ENCODE measurements at regions not wholly inside any gene's neighbourhood (a gene's known extent, or its start where the extent isn't known, plus 50 kb on each side); places are given as distances from the start of the nearest gene placed in this dataset.

DNA sequence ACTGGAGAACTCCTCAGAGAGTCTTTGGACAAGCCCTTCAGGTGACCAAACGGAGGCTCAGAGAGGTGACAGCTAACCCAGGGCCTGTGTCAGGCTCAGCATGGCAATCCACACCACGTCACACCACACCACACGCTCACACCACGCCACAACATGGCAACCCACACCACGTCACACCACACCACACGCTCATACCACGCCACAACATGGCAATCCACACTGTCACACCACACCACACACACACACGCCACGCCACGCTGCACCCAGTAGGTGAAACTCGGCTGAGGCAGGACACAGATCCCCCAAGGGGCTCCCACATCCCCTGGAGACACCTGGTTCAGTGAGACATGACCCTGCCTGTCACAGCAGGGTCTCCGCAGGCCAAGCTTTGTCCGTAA, 107.3 kb downstream of the PDGFA start:
- TF ChIP-seq, protein P1, sequence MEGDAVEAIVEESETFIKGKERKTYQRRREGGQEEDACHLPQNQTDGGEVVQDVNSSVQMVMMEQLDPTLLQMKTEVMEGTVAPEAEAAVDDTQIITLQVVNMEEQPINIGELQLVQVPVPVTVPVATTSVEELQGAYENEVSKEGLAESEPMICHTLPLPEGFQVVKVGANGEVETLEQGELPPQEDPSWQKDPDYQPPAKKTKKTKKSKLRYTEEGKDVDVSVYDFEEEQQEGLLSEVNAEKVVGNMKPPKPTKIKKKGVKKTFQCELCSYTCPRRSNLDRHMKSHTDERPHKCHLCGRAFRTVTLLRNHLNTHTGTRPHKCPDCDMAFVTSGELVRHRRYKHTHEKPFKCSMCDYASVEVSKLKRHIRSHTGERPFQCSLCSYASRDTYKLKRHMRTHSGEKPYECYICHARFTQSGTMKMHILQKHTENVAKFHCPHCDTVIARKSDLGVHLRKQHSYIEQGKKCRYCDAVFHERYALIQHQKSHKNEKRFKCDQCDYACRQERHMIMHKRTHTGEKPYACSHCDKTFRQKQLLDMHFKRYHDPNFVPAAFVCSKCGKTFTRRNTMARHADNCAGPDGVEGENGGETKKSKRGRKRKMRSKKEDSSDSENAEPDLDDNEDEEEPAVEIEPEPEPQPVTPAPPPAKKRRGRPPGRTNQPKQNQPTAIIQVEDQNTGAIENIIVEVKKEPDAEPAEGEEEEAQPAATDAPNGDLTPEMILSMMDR (IDR thresholded peaks at IDR 0.05; ENCODE audit: control insufficient read depth, extremely low read depth, insufficient read depth), result no peak
- no peak overlapping the region for H3K4me3 ChIP-seq (ENCODE audit: low read depth, low read length)
- DNase-seq (ENCODE audit: low read depth), result no peak

DNA sequence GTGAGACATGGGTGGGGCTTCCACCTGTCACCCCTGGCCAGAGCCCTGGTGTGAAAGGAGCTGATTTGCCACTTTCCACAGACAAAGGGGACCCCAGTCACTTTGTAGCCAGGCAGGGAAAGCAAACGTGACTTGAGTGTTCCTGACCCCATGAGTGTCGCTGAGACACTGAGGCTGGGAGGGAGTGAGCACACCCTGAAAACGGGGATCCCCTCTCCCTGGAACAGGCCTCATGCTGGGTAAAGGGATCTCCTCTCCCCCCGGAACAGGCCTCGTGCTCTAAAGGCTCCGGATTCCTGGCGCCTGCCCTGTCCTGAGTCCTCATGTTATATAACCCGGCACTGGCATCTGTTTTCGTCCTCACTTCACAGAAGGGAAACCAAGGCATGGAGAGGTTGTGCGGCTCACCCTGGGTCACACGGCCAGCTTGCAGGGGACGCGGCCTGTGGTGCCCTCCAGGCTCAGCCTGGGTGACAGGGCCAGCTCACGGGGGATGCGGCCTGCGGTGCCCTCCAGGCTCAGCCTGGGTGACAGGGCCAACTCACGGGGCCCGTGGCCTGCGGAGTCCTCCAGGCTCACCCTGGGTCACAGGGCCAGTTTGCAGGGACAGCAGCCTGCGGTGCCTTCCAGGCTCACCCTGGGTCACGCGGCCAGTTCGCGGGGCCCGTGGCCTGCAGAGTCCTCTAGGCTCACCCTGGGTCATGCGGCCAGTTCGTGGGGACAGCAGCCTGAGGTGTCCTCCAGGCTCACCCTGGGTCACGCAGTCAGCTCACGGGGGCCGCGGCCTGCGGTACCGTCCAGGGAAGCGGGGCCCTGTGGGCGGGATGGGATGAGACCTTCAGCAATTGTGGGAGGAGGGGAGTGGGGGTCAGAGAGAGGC, 104.7 kb downstream of the PDGFA start:
- no peak overlapping the region for H3K4me3 ChIP-seq (ENCODE audit: low read depth, low read length)
- DNase-seq (ENCODE audit: low read depth), result no peak
- TF ChIP-seq, protein P1 (IDR thresholded peaks at IDR 0.05; ENCODE audit: control insufficient read depth, extremely low read depth, insufficient read depth), result no peak

DNA sequence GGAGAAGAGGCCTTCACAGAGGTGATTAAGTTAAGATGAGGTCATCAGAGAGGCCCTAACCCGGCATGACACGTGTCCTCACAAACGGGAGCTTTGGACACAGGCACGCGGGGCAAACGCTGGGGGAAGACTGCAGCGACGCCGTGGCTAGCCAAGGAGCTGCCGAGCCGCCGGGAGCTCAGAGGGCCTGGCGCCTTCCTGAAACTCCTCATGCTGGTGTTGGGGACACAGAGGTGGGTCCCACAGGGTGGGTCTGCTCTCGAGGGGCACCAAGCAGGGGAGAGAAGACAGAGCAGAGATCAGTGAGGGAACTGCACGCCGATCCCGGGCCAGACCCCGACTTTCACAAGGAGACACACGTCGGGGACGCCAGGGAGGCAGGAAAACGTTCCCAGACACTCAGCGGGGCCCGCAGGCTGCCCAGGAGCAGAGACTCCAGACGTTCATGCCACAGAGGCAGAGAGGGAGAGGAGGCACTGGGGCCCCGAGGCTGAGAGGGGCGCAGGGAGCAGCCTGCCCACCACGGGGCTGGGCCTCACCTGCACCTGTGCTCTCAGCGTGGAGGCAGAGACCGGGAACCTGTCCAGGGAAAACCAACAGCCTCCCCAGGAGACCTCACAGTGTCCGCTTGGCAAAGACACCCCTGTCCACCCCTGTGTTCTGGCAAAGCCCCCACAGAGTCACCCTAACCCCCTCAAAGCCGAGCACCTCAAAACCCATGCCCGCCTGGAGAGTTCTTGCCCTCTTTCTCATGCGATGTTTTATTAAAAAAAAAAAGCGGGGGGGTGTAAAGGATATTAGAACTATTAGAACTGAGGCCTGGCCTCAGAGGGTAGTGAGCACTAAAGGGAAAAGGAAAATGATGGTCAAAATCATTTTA, 103.8 kb downstream of the PDGFA start:
- no peak overlapping the region for H3K4me3 ChIP-seq (ENCODE audit: low read depth, low read length)
- TF ChIP-seq, protein P1 (IDR thresholded peaks at IDR 0.05; ENCODE audit: control insufficient read depth, extremely low read depth, insufficient read depth), result no peak
- no peak for DNase-seq (ENCODE audit: low read depth)

DNA sequence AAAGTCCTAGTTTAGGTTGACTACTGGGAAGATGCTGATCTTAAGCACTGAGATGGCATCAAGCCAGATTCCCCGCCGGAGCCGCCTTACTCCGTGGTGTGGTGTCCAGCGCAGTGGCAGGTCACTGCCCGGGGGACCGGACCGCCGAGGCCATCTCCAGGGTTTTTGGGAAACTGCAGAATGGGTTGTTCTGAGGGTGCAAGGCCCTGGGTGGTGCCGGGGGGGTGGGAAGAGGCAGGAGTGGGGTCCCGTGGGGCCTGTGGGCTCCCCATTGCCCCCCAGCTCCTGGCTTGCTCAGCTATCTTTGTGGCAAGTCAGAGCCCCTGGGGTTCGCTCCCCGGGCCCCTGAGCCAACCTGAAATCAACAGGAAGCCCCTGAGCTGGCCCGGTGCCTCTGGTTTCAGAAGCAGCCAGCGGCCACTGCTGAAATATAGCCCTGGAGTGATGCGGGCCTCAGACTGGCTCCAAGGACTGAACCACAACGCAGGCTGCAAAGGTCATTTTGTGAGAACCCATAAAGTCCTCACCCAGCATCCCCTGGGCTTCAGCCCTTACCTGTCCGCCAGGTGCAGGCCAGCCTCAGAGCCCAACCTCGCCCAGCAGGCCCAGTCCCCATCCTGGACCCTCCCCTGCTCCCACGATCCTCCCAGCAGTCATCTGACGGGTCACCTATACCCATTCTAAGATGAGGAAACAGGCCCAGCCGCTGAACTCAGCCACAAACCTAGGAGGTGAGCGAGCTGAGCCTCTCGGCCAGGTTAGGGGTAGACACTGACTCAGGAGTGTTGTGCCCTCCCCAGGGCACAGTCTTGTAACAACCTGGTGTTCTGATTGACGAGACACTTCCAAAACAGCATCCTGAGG, 102.7 kb downstream of the PDGFA start:
- no peak for DNase-seq (ENCODE audit: low read depth)
- TF ChIP-seq, protein P1 (IDR thresholded peaks at IDR 0.05; ENCODE audit: control insufficient read depth, extremely low read depth, insufficient read depth), result no peak
- no peak overlapping the region for H3K4me3 ChIP-seq (ENCODE audit: low read depth, low read length)

DNA sequence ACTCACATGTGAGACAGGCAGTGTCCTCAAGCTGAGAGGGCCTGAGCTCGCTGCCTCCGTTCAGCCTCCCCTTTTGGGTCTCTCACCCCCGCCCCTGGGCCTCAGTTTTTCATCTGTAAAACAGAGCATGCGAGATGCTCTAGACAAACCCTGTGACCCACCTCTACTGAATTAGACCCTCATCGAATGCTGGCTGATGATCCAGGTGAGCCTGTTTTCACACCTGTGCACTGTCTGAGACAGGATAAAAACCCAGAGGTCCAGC, 102.1 kb downstream of the PDGFA start:
- no peak overlapping the region for H3K4me3 ChIP-seq (ENCODE audit: low read depth, low read length)
- no peak for DNase-seq (ENCODE audit: low read depth)
- TF ChIP-seq, protein P1 (IDR thresholded peaks at IDR 0.05; ENCODE audit: control insufficient read depth, extremely low read depth, insufficient read depth), result no peak

DNA sequence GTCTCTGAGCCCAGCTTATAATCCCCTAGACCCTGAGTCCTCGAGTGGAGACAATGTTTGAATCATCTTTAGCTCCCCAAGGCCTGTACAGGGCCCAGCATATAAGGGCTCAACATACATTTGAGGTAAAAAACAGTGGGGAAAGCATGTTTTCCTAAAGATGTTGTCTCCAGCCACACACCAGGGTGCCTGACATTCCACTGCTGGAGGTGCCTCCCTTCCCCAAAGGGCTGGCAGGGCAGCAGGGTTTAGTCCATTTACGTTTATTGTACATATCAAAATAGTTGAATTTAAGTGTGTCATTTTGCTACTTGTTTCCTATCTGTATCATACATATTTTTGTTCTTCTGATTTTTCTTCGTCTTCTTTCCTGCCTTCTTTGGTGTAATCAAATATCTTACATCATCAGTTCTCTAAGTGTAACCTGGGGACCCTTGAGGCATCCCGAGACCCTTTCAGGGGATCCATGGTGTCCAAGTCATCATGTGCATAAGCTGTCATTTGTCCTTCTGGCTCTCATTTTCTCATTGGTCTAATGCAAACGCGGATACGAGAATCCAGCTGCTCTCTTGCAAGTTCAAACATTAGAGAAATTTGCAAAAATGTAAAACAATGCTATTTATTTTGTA, 101.6 kb downstream of the PDGFA start:
- TF ChIP-seq, protein P1 (IDR thresholded peaks at IDR 0.05; ENCODE audit: control insufficient read depth, extremely low read depth, insufficient read depth), result no peak

More for the DNA sequence above, 101.6 kb downstream of the PDGFA start:
- no peak for DNase-seq (ENCODE audit: low read depth)
- no peak overlapping the region for H3K4me3 ChIP-seq (ENCODE audit: low read depth, low read length)
